IMR-90 (cell line): ENCODE measurements at regions not wholly inside any gene's neighbourhood (a gene's known extent, or its start where the extent isn't known, plus 50 kb on each side); places are given as distances from the start of the nearest gene placed in this dataset.

Experiments used
- ATAC-seq: fragments of 200-7000 bp; cut with Tn5 transposase; 2 replicates; pipeline ENCODE4 v1.9.1; 2020; ENCODE audit warnings: low read depth, mild to moderate bottlenecking, moderate library complexity
- BruUV-seq: library from RNA; stranded (reverse); fragments of 400-500 nt; replicated peaks from 2 replicates; lab custom pipeline; 2021; lab: Mats Ljungman, UMichigan
- CTCF ChIA-PET: fragments of 300-600 bp; formaldehyde crosslinking; extraction: SDS; loops from one replicate; lab custom pipeline; 2021; ENCODE audit warnings: antibody characterized with exemption; lab: Yijun Ruan, JAX
- POLR2A ChIA-PET: fragments of 300-600 bp; sonication (Branson Sonifier 250); formaldehyde crosslinking; loops from one replicate; lab custom pipeline; 2022; ENCODE audit warnings: antibody characterized with exemption; ENCODE audit not compliant: unreplicated experiment; lab: Charles Lee
- DNase-seq: peaks from one replicate; pipeline ENCODE4 v3.0.0; 2013
- H2AFZ ChIP-seq: replicated peaks from 2 replicates; pipeline ENCODE3; 2013; ENCODE audit warnings: low read length, mild to moderate bottlenecking; ENCODE audit not compliant: poor library complexity
- H2AK5ac ChIP-seq: 2 replicates; pipeline ENCODE4 v1.6.1; 2013; ENCODE audit warnings: low read depth, low read length, inconsistent platforms
- H2AK9ac ChIP-seq: replicated peaks from 2 replicates; pipeline ENCODE3; 2013; ENCODE audit warnings: mild to moderate bottlenecking, low read depth, low read length, moderate library complexity; ENCODE audit not compliant: poor library complexity
- H2BK120ac ChIP-seq: 2 replicates; pipeline ENCODE4 v1.6.1; 2013; ENCODE audit warnings: low read depth, low read length, inconsistent platforms
- H2BK15ac ChIP-seq: 3 replicates; pipeline ENCODE4 v1.6.1; 2013; ENCODE audit warnings: low read depth, low read length, inconsistent platforms
- H2BK20ac ChIP-seq: 2 replicates; pipeline ENCODE4 v1.6.1; 2013; ENCODE audit warnings: low read depth, mild to moderate bottlenecking, inconsistent platforms, low read length, moderate library complexity
- H2BK5ac ChIP-seq: 2 replicates; pipeline ENCODE4 v1.6.1; 2013; ENCODE audit warnings: mild to moderate bottlenecking, low read depth, low read length, inconsistent platforms; ENCODE audit not compliant: poor library complexity, severe bottlenecking
- H3K14ac ChIP-seq: replicated peaks from 2 replicates; pipeline ENCODE4 v1.6.1; 2013; ENCODE audit warnings: low read depth, low read length, inconsistent platforms
- H3K18ac ChIP-seq: 2 replicates; pipeline ENCODE4 v1.6.1; 2013; ENCODE audit warnings: low read depth, low read length, control low read depth
- H3K23ac ChIP-seq: 2 replicates; pipeline ENCODE4 v1.6.1; 2013; ENCODE audit warnings: low read depth, low read length, inconsistent platforms
- H3K27ac ChIP-seq: 2 replicates; pipeline ENCODE4 v1.5.1; 2013; ENCODE audit warnings: mild to moderate bottlenecking, control low read depth, low read length; ENCODE audit not compliant: insufficient read depth
- H3K27me3 ChIP-seq: 2 replicates; pipeline ENCODE4 v1.6.1; 2013; ENCODE audit warnings: low read length; ENCODE audit not compliant: control insufficient read depth, insufficient read depth
- H3K36me3 ChIP-seq: 2 replicates; pipeline ENCODE4 v1.6.1; 2013; ENCODE audit warnings: low read length, mixed read lengths; ENCODE audit not compliant: control insufficient read depth, insufficient read depth
- H3K4ac ChIP-seq: 2 replicates; pipeline ENCODE4 v1.6.1; 2013; ENCODE audit warnings: low read depth, low read length, inconsistent platforms
- H3K4me1 ChIP-seq: 2 replicates; pipeline ENCODE4 v1.6.1; 2013; ENCODE audit warnings: low read length, mixed read lengths; ENCODE audit not compliant: control insufficient read depth, insufficient read depth
- H3K4me2 ChIP-seq: 2 replicates; pipeline ENCODE4 v1.6.1; 2013; ENCODE audit warnings: low read depth, mild to moderate bottlenecking, control low read depth, low read length, moderate library complexity
- H3K4me3 ChIP-seq: 2 replicates; pipeline ENCODE4 v1.5.1; 2013; ENCODE audit warnings: low read depth, mild to moderate bottlenecking, control low read depth, low read length, moderate library complexity; ENCODE audit not compliant: insufficient read depth
- H3K56ac ChIP-seq: 2 replicates; pipeline ENCODE4 v1.6.1; 2013; ENCODE audit warnings: low read length, inconsistent platforms; ENCODE audit not compliant: insufficient read depth; ENCODE audit errors: extremely low read depth
- H3K79me1 ChIP-seq, 2 experiments: 2 replicates each; pipeline ENCODE4 v1.6.1; 2013; ENCODE audit warnings: low read length in 2 of 2, inconsistent platforms in 1 of 2, low read depth in 1 of 2
- H3K9ac ChIP-seq: 2 replicates; pipeline ENCODE4 v1.6.1; 2013; ENCODE audit warnings: low read depth, low read length, control low read depth
- H3K9me1 ChIP-seq: 2 replicates; pipeline ENCODE4 v1.6.1; 2013; ENCODE audit warnings: low read length, inconsistent platforms; ENCODE audit not compliant: insufficient read depth
- H3K9me3 ChIP-seq: 2 replicates; pipeline ENCODE4 v1.6.1; 2013; ENCODE audit warnings: low read length; ENCODE audit not compliant: control insufficient read depth, insufficient read depth
- H4K20me1 ChIP-seq: 2 replicates; pipeline ENCODE4 v1.6.1; 2013; ENCODE audit warnings: low read length, inconsistent platforms; ENCODE audit not compliant: insufficient read depth
- H4K5ac ChIP-seq: 2 replicates; pipeline ENCODE4 v1.6.1; 2013; ENCODE audit warnings: mild to moderate bottlenecking, low read depth, low read length, control low read depth
- H4K8ac ChIP-seq, 2 experiments: 2 replicates each; pipeline ENCODE4 v1.6.1; 2013; ENCODE audit warnings: low read depth in 2 of 2, low read length in 2 of 2, control low read depth in 1 of 2, inconsistent platforms in 1 of 2
- H4K91ac ChIP-seq: 2 replicates; pipeline ENCODE4 v1.6.1; 2013; ENCODE audit warnings: low read depth, low read length, inconsistent platforms; ENCODE audit not compliant: insufficient read depth
- BHLHE40 ChIP-seq: fragments of 150-350 bp; IDR thresholded peaks from 2 replicates; pipeline ENCODE4 v1.6.1; 2016; ENCODE audit warnings: mild to moderate bottlenecking, low read depth, low read length
- MAFK ChIP-seq: IDR thresholded peaks from 2 replicates; pipeline ENCODE4 v1.6.1; 2012; ENCODE audit warnings: low read depth, low read length, improper control_type of control experiment
- MAZ ChIP-seq: IDR thresholded peaks from 2 replicates; pipeline ENCODE4 v1.6.1; 2012; ENCODE audit warnings: low read depth, mild to moderate bottlenecking, low read length, improper control_type of control experiment, moderate library complexity, borderline replicate concordance
- POLR2A ChIP-seq: IDR thresholded peaks from 2 replicates; pipeline ENCODE4 v1.6.1; 2012; ENCODE audit warnings: mild to moderate bottlenecking, low read depth, low read length
- RAD21 ChIP-seq: IDR thresholded peaks from 2 replicates; pipeline ENCODE4 v1.6.1; 2012; ENCODE audit warnings: low read length, improper control_type of control experiment
- WGBS, 2 experiments: methylation state at CpG; one replicate each; pipeline versions ENCODE4 v1.1.5 to v1.1.7; 2013; ENCODE audit warnings: missing lambda C conversion rate in 2 of 2; ENCODE audit not compliant: insufficient read length in 1 of 2; ENCODE audit errors: extremely low coverage in 2 of 2; 5-methylcytosine and 5-hydroxymethylcytosine counted together
- dilution Hi-C: fragments of 300-500 bp; cut with HindIII; formaldehyde crosslinking; loops from one replicate; pipeline ENCODE4 v1.14.3; 2018; ENCODE audit warnings: low sequenced_read_pairs; ENCODE audit not compliant: unreplicated experiment
- in situ Hi-C: fragments of 300-500 bp; cut with MboI; formaldehyde crosslinking; loops from 3 replicates; pipeline ENCODE4 v1.14.3; 2019; ENCODE audit warnings: low sequenced_read_pairs, inconsistent platforms, mixed read lengths
- intact Hi-C: fragments of 100-400 bp; cut with micrococcal nuclease; formaldehyde crosslinking; loops from 2 replicates; pipeline ENCODE4 v1.10.0; 2022

DNA sequence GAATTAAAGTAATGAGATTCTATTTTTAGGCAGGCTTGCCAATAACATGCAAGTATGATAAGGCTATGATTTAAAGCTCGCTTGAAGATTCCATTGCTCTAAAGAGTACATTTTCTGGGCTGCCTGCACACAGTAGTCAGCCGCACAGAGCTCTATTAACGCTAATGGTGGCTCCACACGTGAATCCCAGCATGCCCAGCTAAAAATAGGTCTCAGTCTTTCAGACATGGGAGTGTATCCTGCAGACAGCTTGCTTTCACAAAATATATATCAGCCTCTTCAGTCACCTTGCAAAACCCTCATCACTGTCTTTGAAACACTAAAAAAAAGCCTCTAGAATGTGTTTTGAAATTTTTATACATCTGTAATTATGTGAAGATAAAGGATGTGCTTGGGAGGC lies 418.1 kb downstream of the MTX2 start:
- Histone ChIP-seq H3K36me3 (no peaks in the 10 kb centered on the region), H4K20me1 (no peaks in the 10 kb centered on the region), H3K4ac (no peak overlapping the region), H3K4me2 (no peak overlapping the region), H2AK9ac (no peak overlapping the region), H3K4me1 (no peaks in the 10 kb centered on the region), H4K91ac (no peak overlapping the region), H3K9me3 (no peaks in the 10 kb centered on the region), H3K4me3 (no peak overlapping the region), H3K9me1 (no peaks in the 10 kb centered on the region), H3K56ac (no peak overlapping the region), H2AFZ (no peak overlapping the region), H2BK20ac (no peak overlapping the region), H3K9ac (no peak overlapping the region), H2BK5ac (no peak overlapping the region), H4K5ac (no peak overlapping the region), H2BK120ac (no peak overlapping the region), H3K27me3 (no peaks in the 10 kb centered on the region), H3K14ac (no peak overlapping the region), H3K18ac (no peak overlapping the region), H3K23ac (no peak overlapping the region), H3K27ac (no peak overlapping the region), H4K8ac (no peak overlapping the region), H2BK15ac (no peak overlapping the region), H3K79me1 (no peaks in the 10 kb centered on the region), H2AK5ac (no peak overlapping the region)
- TF ChIP-seq RAD21: no peak
- TF ChIP-seq MAZ: no peak
- TF ChIP-seq POLR2A: no peak
- no peak for TF ChIP-seq MAFK
- TF ChIP-seq BHLHE40: no peak
- 38% methylated on average over 4 of the region's 4 CpGs; no CpG with 5 or more reads in 1 of the 2 experiments for WGBS, 2 experiments
- ChIA-PET CTCF (no interaction called here), POLR2A (no interaction called here)
- BruUV-seq: no TSS peak
- intact Hi-C loops (no loop called here), in situ Hi-C loops (no loop called here), dilution Hi-C loops (no loop called here)
- ATAC-seq: no peak
- no peak for DNase-seq
